Fibroblast of mammary gland (primary cell): ENCODE measurements at regions not wholly inside any gene's neighbourhood (a gene's known extent, or its start where the extent isn't known, plus 50 kb on each side); places are given as distances from the start of the nearest gene placed in this dataset.

Experiments used
- DNase-seq: peaks from one replicate; pipeline ENCODE4 v3.0.0-alpha.2; 2010; ENCODE audit warnings: low read depth
- H3K4me3 ChIP-seq: 2 replicates; pipeline ENCODE4 v1.5.1; 2011; ENCODE audit warnings: low read depth, mild to moderate bottlenecking, low read length, moderate library complexity; ENCODE audit not compliant: control insufficient read depth
- TF ChIP-seq, protein P1 (sequence below): conservative IDR thresholded peaks from 2 replicates; pipeline ENCODE4 v1.5.1; 2011; ENCODE audit warnings: low read depth, low read length, inconsistent platforms; ENCODE audit not compliant: control insufficient read depth, insufficient read depth

DNA sequence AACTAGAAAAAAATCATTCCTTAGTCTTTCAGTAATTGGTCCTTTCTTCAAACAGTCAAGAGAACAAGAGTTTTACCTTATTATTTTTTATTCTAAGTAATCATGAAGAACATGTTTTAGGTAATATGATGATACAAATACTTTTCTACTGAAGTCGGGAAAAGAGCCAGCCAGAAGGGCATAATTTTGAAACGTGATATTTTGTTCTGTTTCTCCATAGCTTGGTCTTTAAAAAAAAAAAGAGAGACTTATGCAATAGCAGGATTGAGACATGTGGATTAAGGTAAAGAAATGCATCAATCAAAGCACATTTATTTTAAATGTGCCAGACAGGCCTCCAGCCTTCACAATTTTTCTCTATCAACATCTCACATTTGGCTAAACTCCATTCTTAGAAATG lies 1016.8 kb downstream of the CNTNAP5 start:
- TF ChIP-seq, protein P1, sequence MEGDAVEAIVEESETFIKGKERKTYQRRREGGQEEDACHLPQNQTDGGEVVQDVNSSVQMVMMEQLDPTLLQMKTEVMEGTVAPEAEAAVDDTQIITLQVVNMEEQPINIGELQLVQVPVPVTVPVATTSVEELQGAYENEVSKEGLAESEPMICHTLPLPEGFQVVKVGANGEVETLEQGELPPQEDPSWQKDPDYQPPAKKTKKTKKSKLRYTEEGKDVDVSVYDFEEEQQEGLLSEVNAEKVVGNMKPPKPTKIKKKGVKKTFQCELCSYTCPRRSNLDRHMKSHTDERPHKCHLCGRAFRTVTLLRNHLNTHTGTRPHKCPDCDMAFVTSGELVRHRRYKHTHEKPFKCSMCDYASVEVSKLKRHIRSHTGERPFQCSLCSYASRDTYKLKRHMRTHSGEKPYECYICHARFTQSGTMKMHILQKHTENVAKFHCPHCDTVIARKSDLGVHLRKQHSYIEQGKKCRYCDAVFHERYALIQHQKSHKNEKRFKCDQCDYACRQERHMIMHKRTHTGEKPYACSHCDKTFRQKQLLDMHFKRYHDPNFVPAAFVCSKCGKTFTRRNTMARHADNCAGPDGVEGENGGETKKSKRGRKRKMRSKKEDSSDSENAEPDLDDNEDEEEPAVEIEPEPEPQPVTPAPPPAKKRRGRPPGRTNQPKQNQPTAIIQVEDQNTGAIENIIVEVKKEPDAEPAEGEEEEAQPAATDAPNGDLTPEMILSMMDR = no peak
- no peak overlapping the region for H3K4me3 ChIP-seq
- no peak for DNase-seq

DNA sequence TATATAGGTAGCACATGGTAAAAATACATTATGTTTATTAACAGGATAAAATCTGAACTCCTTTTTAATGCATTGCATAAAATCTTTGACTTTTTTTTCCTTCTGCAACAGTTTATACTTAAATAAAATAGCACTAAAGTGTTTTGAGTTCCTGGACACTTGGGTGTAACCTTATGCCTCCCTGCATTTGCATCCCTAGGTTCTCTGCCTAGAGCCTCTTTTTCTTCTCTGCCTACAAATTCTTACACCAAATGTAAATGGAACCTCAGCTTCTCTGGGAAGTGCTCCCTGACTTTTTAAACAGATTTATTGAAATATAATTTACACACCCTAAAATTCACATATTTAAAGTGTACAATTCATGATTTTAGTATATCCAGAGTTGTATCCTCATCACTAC lies 1017.6 kb downstream of the CNTNAP5 start:
- no peak for DNase-seq
- H3K4me3 ChIP-seq = no peak overlapping the region
- TF ChIP-seq, protein P1 = no peak

DNA sequence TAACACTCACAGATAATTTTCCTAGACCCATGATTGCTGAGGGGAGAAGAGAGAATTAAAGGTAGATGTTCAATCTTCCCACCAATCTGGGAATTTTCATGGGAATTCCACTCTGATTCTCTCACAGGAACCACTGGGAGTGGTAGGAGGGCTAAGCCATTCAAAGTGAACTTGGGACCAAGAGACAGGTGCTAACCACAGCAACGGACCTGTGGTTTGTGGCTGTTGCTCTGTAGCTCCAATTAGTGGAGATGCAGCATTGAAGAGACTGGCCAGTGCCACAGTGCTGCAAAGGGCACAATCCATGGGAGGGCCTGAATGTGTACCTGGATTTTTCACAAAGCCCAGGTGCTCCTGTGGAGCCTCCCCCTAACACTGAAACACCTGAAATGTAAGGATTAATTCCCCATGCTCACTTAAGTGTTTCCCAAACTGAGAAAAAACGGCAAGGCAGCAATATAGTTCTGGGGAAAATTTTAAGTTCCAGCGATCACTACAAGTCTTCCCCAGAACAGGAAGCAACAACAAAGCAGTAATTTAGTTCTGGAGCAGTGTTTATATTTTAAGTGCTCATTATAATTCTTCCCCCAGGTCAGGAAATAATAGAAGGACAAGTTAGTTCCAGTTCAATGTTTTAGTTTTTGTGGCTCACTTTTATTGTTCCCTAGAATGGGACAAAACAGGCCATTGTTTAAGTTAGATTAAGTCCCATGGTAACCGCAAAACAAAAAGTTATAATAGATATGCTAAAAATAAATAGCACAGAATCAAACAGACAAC lies 1045.8 kb downstream of the CNTNAP5 start:
- TF ChIP-seq, protein P1 = no peak
- no peak for DNase-seq
- no peak overlapping the region for H3K4me3 ChIP-seq

DNA sequence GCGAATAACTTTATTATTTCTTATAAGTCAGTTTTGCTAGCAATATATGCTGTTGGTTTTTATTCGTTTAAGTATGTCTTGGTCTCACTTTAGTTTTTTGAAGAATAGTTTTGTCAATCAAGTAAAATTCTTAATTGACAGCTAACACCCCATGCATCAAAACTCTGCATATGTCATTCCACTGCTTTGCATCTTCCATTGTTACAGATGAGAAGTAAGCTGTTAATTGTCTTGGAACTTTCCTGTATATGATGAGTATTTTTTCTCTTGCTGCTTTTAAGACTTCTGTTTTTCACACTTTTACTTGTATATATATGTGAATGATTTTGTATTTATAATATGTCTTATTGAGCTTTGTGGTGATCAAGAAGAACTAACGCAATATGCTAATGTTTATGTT lies 1048.4 kb downstream of the CNTNAP5 start:
- no peak overlapping the region for H3K4me3 ChIP-seq
- TF ChIP-seq, protein P1 = no peak
- no peak for DNase-seq

DNA sequence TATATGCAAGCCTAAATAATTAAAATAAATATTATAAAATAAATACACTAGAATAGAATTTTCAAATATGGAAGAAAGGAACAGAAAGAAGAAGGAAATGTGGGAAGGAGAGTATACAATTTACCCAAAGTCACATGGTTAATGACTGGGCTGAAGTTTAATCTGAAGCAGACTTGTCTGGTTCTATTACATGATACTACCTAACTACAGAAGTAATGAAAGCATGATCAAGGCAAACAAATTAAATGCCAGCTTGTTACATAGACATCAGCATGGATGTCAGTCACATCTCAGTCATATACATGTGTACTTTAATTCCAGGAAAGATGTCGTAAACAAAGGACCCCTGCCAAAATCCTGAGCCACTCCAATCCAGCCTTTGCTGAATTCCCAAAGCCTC lies 1060.8 kb downstream of the CNTNAP5 start:
- no peak overlapping the region for H3K4me3 ChIP-seq
- TF ChIP-seq, protein P1 = no peak

DNA sequence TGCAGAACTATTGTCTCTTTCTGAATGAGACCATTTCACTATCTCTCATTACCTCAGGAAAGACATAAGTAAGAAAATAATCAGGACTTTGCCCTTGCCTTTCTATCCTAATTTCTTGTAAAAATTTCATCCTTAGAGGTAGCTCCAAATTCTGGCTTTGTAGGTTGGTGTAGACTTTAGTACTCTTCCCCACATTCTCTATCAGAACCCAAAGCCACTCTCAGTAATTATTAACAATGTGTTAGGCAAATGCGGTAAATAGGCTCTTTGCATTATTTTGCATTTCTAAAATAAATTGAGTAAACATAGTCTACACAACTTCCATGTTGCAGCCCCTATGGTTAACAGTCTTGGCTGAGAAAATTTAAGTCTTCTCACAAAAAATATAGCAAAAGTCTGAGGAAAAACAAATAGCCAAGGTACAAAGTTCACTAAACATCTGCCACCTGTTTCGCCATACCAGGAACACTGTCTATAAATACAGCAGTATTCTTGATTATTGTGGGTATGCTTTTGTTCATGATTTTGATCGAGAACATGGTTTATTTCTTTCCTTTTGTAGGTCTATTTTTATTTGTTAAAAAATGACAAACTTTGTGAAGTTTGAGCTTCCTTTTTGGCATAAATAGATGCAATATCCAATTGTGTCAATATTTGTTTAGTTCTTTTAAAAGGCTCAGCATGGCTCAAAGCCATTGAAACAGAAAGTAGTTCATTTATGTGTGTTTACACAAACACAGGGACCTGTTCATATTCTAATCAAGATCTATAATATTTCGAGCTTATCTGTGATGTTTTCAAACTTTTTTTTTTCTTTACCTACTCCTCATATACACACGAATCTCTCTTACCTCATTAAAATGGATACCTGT lies 1061.5 kb downstream of the CNTNAP5 start:
- TF ChIP-seq, protein P1 = no peak
- DNase-seq = no peak
- no peak overlapping the region for H3K4me3 ChIP-seq

More for the DNA sequence above, 1060.8 kb downstream of the CNTNAP5 start:
- no peak for DNase-seq
